Glomerular endothelial cell (primary cell): ENCODE measurements at regions not wholly inside any gene's neighbourhood (a gene's known extent, or its start where the extent isn't known, plus 50 kb on each side); places are given as distances from the start of the nearest gene placed in this dataset.

ENCODE experiments used
- DNase-seq: peaks from one replicate; pipeline ENCODE4 v3.0.0-alpha.2; 2011; ENCODE audit warnings: low read depth, low spot score; ENCODE audit errors: extremely low read depth

DNA sequence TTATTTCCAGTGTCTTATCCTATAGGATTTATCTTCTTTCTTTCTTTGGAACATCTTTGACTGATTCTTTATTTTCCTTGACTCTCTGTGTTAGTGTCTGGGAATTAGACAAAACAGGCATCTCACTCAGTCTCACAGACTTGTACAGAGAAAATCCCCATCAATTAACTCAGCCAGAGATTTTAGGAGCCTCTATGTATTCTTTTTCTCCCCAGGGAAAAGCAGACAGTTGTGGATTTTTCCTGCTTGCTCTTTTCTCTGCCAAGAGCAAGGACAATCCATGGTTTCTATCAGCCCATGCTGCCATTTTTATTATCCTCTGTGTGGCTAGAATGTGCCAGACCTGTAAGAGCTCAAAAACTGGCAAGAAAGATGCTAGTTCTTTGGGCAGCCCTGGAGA lies 595.1 kb downstream of the SNAPC1 start:
- no peak for DNase-seq

DNA sequence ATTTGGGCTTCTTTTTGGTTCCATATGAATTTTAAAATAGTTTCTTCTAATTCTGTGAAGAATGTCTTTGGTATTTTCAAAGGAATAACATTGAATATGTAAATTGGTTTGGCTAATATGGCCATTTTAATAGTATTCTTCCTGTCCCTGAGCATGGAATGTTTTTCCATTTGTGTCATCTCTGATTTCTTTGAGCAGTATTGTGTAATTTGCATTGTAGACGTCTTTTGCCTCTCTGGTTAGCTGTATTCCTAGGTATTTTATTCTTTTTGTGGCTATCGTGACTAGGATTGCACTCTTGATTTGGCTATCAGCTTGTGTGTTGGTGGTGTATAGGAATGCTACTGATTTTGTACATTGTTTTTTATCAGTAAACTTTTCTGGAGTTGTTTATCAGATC lies 601.9 kb downstream of the SNAPC1 start:
- no peak for DNase-seq

DNA sequence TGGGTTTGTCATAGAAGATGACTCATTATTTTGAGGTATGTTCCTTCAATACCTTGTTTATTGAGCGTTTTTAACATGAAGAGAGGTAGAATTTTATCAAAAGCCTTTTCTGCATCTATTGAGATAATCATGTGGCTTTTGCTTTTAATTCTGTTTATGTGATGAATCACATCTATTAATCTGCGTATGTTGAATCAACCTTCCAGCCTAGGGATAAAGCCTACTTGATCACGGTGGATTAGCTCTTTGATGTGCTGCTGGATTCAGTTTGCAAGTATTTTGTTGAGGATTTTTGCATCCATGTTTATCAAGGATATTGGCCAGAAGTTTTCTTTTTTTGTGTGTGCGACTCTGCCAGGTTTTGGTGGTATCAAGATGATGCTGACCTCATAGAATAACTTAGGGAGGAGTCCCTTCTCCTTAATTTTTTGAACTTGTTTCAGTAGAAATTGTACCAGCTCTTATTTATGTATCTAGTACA lies 602.6 kb downstream of the SNAPC1 start:
- DNase-seq: no peak

DNA sequence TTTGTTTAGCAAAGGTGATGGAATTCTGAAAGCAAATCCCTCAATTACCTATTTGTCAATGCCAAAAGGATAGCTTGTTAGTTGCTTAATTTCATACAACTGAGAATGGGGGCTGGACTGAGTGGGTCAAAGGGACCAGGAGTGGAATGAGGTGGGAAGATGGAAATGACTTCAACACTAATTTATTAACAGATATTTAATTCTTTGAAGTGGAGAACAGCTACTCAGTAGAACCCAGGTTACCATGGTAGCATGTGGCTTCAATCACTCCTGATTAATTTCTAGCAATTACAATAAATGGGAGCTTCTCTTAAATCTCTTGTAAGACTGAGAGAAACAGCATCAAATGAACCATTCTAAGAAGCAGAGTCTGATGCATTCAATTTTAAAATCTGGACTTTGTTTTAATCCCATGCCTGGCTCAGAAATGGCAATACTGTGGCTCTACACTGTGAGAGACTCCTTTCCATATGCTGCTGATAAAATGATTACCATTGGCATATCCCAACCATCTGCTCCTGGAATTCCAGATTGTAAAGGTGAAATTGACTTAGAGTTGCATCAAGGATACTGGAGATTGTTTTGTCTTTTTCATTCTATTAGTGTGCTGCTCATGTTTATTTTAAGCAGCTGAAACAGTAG lies 607.8 kb downstream of the SNAPC1 start:
- no peak for DNase-seq

DNA sequence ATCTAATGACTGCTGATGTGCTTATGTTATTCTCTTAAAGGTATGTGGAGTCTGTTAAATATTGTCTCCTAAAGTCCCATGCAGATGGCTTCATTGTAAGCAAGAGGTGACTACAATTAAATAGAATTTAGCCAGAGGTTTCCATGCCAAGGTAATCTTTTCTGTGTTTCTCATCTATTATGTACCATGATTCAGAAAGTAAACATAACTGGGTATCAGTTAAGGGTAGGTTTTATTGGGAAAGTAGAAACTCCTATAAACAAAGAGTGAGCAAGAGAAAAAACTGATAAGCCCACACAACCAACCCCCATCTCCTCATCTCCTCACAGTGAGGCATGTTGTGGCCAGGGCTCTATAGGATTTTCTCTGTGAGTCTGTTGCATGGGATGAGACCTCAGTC lies 611.7 kb downstream of the SNAPC1 start:
- DNase-seq: no peak

DNA sequence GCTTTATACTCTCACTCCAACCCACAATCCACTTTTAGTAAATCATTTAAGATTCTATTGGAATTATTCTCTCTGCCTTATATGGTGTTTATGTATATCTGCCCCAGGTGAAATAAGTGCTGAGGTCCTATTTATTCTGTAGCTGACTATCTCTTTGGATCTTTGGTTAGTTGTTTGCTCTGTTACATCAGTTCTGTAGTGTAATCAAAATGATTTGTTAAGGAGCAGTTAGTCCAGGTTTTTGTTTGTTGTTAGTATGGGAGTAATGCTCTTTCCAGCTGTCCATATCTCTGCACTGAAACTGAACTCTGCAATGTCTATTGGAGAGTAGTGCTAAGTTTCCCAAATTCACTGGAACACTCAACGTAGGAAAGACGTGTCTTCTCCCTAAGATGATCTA lies 615.8 kb downstream of the SNAPC1 start:
- DNase-seq: no peak

DNA sequence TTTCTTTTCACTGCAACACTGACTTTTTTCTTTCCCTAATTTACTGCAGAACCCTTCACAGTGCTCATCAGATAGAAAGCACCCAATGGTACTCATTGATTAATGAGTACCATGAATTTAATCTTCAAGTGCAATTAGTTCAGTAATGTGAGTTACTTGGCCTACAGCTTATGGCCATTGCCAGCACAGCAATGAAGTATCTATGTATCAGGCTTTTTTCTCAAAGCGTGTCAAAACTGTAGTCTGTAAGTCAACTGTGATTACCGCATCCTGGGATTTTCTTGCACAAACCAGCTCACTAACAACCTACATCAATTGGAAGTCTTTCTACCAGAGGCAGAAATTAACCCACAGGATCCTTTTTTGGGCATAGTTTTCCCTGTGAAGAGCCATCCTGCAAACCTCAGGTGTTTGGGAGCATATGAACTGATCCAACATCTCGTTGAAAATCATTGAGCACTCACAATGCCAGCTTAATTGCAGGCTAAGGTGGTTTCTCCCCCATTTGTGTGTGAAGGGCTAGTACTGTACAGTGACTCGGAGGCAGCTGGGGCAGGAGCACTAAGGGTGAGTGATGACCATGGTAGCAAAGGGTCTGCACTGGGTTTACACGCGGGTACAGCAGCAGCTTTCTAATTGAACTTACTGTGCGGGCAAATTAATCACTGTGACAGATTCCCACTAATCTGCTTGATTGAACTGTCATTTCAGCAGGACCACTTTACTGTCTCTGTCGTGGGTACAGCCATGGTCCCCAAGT lies 619.3 kb downstream of the SNAPC1 start:
- DNase-seq: no peak

DNA sequence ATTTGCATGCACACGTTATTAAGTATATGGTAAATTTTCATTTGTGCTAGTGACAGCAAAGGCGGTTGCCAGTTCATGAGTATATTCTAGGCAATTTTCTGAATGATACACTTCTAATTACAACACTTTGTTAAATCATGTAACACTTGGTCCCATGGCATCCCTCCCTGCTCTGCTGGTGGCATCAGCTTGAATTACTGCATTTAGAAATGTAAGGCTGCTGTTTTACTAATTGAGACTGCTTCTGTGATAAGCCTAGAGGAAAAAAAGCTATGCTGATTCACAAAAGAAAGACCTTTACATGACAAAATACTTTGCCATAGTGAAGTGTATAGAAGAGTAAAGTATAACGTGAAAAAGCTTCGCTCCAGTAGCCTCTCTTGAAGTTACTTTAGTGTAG lies 636.1 kb downstream of the KCNH5 start:
- DNase-seq: no peak

DNA sequence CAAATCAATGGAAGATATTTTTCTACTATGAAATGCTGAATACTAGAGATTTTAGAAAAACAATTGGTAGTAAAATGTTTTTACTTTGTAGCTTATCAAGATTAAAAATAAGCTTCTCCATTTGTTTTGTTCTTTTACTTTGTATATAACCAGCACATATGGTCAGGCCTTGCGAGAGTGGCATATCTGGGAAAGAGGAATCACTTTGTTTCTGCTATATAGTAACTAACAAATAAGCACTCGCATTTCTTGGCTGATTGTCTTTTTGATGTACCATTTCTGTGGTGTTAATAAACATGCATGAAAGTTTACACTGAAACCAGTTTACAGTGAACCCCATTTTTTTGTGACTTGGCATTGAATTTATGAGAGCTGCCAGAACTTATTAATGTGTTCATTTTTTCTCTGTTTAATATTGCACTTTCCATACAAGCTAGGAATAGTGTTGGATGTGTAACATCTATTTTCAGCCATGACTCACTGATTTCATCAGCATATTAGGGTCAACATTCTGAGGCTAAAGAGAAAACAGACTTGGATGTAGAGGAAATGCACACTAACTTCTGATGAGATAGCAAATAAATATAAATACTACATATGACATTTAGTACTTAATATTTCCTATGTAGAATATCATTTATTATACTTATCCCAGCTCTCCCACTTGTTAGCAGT lies 635.5 kb downstream of the KCNH5 start:
- DNase-seq: no peak

DNA sequence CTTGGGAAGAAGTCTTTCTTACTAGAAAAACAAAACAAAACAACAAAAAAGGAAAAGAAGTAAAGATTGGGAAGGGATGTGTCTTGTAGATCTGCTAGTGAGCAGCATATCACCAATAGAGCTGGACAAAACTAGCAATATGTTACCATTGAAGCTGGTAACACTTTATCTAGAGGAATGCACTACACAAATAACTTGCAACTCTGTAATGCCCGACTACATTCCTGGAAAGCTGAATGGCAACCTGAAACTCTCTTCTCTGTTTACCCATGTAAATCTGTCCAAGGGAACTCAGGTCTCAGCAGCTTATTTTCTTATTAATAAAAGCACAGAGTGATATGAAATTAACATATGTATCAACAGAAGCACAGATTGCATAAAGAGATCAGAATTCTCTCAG lies 624.4 kb downstream of the KCNH5 start:
- DNase-seq: no peak

DNA sequence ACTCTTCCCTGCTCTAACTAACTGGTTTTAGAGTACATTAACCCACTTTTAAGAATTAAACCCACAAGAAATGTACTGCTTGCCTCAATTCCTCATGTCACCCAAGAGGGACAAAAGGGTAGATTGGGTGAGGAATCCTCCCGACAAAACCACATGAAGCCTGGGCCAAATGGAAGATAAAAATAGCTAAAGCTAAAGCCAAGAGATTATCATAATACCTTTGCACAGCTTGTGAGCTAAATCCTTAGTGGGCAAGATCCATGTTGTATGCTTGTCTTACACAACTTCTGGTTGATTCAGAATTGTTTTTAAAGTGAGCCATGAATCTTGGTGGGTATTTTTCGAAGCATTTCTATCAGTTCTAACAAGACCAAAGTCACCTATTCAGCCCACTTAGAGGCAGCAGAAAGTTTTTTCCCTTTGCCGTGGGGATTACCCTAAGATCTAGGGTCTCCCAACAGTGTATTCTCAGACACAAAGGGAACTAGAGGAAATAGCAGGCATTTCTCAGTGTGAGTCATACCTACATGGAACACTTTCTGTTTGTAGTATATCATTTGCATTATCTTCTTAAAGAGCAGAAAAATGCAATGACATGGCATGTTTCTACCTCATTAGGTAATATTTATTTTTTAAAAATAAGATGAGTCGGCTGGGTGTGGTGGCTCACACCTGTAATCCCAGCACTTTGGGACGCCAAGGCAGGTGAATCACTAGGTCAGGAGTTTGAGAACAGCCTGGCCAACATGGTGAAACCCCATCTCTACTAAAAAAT lies 616.6 kb downstream of the KCNH5 start:
- DNase-seq: no peak

DNA sequence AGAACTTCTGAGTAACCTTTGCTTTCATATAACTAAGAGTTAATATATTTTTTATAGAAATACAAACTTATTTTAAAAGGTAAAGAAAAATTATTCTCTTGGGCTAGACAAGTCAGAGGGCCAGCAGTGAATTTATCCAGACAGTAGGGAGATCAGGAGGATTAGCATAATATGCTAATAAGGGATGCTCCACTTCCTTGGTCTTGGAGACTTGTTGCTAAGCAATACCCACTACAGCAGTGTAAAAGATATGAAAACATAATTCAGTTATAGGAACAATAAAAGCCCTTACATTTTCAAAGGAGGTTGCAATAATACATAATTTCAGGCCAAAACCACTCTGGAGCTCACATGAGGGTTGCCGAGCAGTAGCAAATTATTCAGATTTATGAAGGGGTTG lies 615.6 kb downstream of the KCNH5 start:
- DNase-seq: no peak

DNA sequence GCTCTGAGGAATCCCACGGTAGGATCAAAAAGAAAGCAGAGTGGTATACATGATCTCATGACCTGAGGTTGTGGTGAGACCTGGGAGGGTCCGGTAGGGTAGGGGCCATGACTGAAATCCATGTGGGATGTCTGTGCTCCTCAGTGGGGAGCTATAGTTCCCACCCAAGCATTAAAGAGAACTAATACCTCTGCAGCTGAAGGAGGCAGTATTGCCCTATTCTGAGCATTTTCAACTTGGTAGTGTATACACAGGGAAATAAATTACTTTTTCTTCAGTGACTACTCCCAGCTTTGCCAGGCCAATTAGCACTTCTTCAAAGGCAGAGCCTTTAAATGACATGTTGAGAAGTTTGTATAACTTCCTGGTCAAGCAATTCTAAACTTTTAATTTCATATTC lies 613.8 kb downstream of the KCNH5 start:
- no peak for DNase-seq

DNA sequence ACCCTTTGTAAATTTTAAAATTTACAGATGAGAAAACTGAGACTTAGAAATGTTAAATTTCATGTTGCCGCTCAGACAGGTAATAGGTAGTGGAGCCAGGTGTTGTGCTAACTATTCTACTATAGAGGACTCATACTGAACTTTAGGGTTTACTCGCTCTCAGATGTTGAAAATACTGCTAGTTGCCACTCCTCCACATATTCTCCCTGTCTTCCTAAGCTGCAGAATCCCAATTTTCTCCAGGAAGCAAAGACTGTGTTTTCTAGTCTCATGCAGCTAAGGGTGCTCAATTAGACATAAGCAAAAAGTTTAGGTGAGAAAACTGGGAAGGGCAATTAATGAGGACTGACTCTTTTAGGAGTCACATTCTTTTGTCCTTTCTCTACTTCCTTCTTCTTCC lies 612.3 kb downstream of the KCNH5 start:
- DNase-seq: no peak

DNA sequence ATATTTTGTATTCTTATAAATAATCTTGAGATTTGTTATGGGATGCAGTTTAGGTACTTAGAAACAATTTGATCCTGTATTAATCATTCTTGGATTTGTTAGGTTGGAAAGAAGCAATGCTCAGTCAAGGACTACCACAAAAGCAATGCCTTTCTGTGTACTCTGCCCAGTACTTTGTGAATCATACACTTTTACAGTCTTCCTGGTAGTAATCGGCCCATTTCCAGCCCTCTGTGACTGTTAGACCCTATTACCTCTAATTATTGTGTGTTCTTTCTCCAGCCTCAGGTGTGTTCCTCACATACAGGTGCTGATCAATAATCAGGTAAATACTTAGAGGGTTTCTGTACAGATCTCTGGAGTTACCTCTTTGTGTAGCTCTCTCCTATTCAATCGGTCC lies 609.0 kb downstream of the KCNH5 start:
- DNase-seq: no peak

DNA sequence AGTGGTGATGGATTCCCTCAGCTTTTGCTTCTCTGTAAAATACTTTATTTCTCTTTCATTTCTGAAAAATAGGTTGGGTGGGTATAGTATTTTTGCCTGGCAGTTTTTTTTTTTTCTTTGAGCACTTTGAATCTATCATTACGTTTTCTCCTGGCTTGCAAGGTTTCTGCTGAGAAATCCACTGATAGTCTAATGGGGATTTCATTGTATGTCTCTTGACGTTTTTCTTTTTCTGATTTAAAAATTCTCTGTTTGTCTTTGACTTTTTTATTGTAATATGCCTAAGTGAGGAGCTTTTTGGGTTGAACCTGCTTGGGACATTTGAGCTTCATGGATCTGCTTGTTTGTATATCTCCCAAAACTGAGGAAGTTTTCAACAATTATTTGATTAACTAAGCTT lies 606.0 kb downstream of the KCNH5 start:
- no peak for DNase-seq

DNA sequence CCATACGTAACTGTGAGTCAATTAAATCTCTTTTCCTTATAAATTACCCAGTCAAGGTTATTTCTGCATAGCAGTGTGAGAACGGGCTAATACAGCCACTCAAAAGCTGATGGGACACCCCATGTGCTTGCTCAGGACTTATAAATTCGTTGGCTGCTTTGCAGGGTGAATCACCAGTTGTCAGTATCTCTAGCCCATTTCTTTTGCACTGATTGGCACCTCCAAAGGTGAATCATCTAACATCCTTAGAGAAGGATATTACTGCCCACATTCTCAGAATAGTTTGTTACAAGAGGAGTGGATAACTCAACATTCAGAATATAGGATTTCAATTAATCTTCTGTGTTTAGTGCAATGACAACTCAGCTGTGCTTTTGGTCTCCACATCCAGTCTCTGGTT lies 601.5 kb downstream of the KCNH5 start:
- no peak for DNase-seq

DNA sequence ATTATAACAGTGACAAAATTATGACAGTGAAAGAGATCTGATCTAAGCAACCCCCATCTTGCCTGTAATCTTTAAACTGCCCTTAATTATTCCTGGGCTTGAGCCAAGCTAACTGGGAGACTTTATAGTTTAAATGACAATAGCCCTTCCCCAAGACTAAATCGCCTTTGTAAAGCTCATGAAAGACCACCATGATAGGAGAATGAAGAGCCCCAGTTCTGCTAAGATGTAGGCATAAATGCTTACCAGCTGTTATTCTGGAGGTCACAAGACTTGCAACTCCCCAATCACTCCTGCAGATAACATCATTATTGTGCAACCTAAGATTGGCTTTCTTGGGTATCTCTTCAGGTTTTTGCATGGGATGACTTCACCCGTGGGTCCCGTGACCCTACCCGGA lies 599.7 kb downstream of the KCNH5 start:
- DNase-seq: no peak

DNA sequence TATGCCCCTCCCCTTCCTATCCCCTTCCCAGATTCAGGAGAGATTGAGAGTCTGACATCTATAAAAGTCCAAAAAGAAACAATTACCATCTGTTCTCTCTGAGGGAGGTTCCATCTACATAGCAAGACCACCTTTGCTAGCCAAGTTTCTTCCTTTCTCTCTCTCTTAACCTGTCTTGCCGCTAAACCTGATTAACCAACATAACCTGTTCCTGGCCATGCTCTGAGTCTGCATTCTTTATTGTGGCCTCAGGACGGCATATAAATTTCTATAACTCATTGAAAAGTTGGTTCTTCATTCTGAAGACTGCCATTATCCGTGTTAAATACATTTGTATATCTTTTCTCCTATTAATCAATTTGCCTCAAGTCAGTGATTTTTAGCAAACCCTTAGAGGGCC lies 594.0 kb downstream of the KCNH5 start:
- no peak for DNase-seq

DNA sequence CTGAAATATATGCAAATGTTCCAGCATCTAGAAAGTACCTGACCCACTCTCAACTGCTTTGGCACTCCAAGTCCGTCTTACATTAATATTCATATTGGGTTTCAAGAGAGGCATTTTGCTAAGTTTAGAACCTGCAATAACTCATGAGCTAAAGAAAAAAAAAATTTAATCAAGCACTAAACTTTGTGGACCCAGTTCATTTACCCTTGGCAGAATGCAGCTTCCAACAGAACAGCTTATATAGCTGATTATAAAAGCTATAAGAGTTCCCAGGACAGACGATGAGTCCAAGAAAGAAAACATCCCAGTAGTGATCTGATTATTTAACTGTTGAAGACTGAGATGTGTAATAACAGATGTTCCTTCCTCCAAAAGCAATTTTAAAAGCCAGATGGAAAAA lies 592.0 kb downstream of the KCNH5 start:
- no peak for DNase-seq

DNA sequence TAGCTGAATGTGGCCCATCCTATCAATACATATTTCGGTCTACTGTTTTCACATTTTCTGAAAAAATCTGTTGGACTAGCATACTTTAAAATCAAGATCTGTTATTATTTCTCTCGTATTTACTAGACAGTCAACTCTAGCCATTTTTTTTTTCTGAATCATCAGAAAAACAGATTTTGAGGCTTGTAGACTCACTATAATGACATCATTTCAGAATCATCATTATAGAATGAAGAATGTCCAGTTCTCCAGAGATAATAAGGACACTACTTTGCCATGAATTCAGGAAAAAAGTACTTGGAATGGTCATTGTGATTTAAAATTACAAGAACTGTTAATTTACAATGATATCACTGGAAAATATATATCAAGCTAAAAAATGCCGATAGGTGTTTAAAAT lies 589.8 kb downstream of the KCNH5 start:
- DNase-seq: no peak
